ENCODE measurements at regions not wholly inside any gene's neighbourhood (a gene's known extent, or its start where the extent isn't known, plus 50 kb on each side); places are given as distances from the start of the nearest gene placed in this dataset.

DNA sequence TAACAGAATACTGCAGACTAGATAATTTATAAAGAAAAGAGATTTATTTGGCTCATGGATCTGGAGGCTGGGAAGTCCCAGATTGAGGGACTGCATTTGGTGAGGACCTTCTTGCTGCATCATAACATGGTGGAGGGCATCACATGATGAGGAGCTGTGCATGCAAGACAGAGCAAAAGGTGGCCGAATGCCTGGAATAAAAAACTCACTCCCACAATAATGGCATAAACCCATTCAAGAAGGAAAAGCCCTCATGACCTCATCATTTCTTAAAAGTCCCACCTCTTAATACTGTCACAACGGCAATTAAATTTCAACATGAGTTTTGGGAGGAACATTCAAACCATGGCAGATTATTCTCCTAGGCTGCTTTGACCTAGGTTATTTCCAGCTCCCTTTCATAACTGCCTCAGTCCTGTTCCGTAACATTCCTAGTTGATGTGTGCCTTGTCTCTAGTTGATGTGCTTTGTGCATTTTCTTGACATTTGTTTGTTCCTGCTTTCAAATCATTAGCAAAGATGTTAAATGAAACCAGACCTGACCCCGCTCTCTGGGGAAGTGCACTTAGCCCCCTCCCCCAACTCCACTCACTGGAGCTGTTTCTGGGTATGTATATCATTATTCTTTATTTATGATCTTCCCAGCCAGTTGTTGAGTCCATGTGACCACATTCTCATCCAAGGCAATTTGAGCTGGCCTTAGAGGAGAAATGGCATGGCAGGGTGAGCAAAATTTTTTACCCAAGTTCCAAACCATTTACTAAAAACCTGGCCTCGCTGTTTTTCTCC, 148.5 kb downstream of the GDAP2 start:
- no peaks in the 10 kb centered on the region for H3K36me3 ChIP-seq (ENCODE audit: control insufficient read depth, insufficient read depth, low read length)
- no peak for TF ChIP-seq FOS (IDR thresholded peaks at IDR 0.05; ENCODE audit: low read depth, low read length)
- TF ChIP-seq SMC3 (IDR thresholded peaks at IDR 0.05; ENCODE audit: low read depth, low read length): no peak
- dilution Hi-C loops (cut with HindIII; ENCODE audit: low sequenced_read_pairs, unreplicated experiment): no loop called here

More for the DNA sequence above, 148.5 kb downstream of the GDAP2 start:
- intact Hi-C loops (cut with micrococcal nuclease): no loop called here
- H2BK5ac ChIP-seq (ENCODE audit: low read depth, low read length, poor library complexity, severe bottlenecking): no peak overlapping the region
- H2BK120ac ChIP-seq (ENCODE audit: low read depth, low read length): peak overlapping the region; percentile 8
- no peak overlapping the region for H2AK5ac ChIP-seq (ENCODE audit: low read depth, low read length)
- WGBS, 2 experiments (ENCODE audit: extremely low coverage in 2 of 2, insufficient read length in 1 of 2): 14% methylated on average over 1 of the region's 5 CpGs; no CpG with 5 or more reads in 1 of the 2 experiments
- no peak overlapping the region for H3K9ac ChIP-seq (ENCODE audit: low read depth, low read length)
- ChIA-PET POLR2A (ENCODE audit: unreplicated experiment) (no interaction called here), CTCF (no interaction called here)
- BruUV-seq (replicated peaks): no TSS peak
- H4K20me1 ChIP-seq (ENCODE audit: insufficient read depth, low read length): no peaks in the 10 kb centered on the region
- no peak overlapping the region for H4K91ac ChIP-seq (ENCODE audit: insufficient read depth, low read depth, low read length)
- H2BK20ac ChIP-seq (ENCODE audit: low read depth, low read length): no peak overlapping the region
- DNase-seq: peak; percentile 13
- H2AK9ac ChIP-seq (replicated peaks; ENCODE audit: low read depth, low read length, poor library complexity): no peak overlapping the region
- peak overlapping the region in 1 of 2 experiments; percentile 49; a peak in 1 of 4 replicates for H4K8ac ChIP-seq (ENCODE audit: low read depth in 2 of 2, low read length in 2 of 2)
- no peak overlapping the region; the same call in 1 of the 2 replicates for H3K14ac ChIP-seq (replicated peaks; ENCODE audit: low read depth, low read length)
- no peaks in the 10 kb centered on the region for H3K27me3 ChIP-seq (ENCODE audit: control insufficient read depth, insufficient read depth, low read length)
- no peaks in the 10 kb centered on the region for H3K9me3 ChIP-seq (ENCODE audit: control insufficient read depth, insufficient read depth, low read length)
- no peak overlapping the region for H4K5ac ChIP-seq (ENCODE audit: low read depth, low read length)
- in situ Hi-C loops (cut with MboI; ENCODE audit: low sequenced_read_pairs): no loop called here
- H3K4me3 ChIP-seq (ENCODE audit: insufficient read depth, low read depth, low read length): no peak overlapping the region
- ATAC-seq (ENCODE audit: low read depth): no peak; the same call in 1 of the 2 replicates
- no peak overlapping the region; the same call in 2 of the 3 replicates for H2BK15ac ChIP-seq (ENCODE audit: low read depth, low read length)
- no peak overlapping the region for H3K18ac ChIP-seq (ENCODE audit: low read depth, low read length)
- H3K27ac ChIP-seq (ENCODE audit: insufficient read depth, low read length): no peak overlapping the region
- no peak overlapping the region for H3K4me2 ChIP-seq (ENCODE audit: low read depth, low read length)
- peak overlapping the region; percentile 56 for H2AFZ ChIP-seq (replicated peaks; ENCODE audit: low read length, poor library complexity)
- H3K4me1 ChIP-seq (ENCODE audit: control insufficient read depth, insufficient read depth, low read length): peaks cover 3% of the 10 kb centered on the region
- H3K9me1 ChIP-seq (ENCODE audit: insufficient read depth, low read length): peaks cover 3% of the 10 kb centered on the region; the same call in 1 of the 2 replicates
- peak overlapping the region; percentile 41; the same call in 1 of the 2 replicates for H3K23ac ChIP-seq (ENCODE audit: low read depth, low read length)
- H3K56ac ChIP-seq (ENCODE audit: extremely low read depth, insufficient read depth, low read length): no peak overlapping the region
- H3K4ac ChIP-seq (ENCODE audit: low read depth, low read length): 0 out of 2 replicates have a peak overlapping the region, but pooled peaks have one; percentile 48
- H3K79me1 ChIP-seq (ENCODE audit: low read depth in 1 of 2, low read length in 2 of 2): no peaks in the 10 kb centered on the region

All from IMR-90 (cell line).